PC-9 (cell line): ENCODE measurements at regions not wholly inside any gene's neighbourhood (a gene's known extent, or its start where the extent isn't known, plus 50 kb on each side); places are given as distances from the start of the nearest gene placed in this dataset.

Experiments used
- EZH2 ChIP-seq: fragments of 200-600 bp; sonication (generic); IDR thresholded peaks from 2 replicates; pipeline ENCODE4 v1.8.0; 2017; ENCODE audit warnings: antibody characterized with exemption, low read depth
- TF ChIP-seq, protein P1 (sequence below): fragments of 200-600 bp; sonication (generic); conservative IDR thresholded peaks from 2 replicates; pipeline ENCODE4 v1.6.1; 2017; ENCODE audit warnings: mixed run types, antibody characterized with exemption, mild to moderate bottlenecking, moderate library complexity

DNA sequence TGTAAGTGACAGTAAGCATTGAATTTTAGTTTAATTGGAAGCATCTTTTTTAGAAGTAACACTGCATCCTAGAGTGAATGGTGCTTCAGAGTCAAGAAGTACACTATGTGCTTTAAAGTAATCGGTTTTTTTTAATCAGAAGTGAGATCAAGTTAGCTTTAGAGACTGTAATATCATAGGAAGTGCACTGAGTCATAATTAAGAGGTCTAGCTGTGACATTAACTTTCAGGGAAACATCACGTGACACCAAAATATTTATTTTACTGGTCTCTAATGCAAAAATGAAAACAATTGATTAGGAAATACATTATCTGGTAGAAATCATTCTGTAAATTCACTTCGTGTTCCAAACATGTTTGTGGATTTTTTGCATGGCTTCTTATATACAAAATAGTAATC lies 55.3 kb upstream of the KYNU start:
- TF ChIP-seq EZH2, result no peak
- TF ChIP-seq, protein P1, sequence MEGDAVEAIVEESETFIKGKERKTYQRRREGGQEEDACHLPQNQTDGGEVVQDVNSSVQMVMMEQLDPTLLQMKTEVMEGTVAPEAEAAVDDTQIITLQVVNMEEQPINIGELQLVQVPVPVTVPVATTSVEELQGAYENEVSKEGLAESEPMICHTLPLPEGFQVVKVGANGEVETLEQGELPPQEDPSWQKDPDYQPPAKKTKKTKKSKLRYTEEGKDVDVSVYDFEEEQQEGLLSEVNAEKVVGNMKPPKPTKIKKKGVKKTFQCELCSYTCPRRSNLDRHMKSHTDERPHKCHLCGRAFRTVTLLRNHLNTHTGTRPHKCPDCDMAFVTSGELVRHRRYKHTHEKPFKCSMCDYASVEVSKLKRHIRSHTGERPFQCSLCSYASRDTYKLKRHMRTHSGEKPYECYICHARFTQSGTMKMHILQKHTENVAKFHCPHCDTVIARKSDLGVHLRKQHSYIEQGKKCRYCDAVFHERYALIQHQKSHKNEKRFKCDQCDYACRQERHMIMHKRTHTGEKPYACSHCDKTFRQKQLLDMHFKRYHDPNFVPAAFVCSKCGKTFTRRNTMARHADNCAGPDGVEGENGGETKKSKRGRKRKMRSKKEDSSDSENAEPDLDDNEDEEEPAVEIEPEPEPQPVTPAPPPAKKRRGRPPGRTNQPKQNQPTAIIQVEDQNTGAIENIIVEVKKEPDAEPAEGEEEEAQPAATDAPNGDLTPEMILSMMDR, result no peak
